DMS 273 (cell line): ENCODE measurements at regions not wholly inside any gene's neighbourhood (a gene's known extent, or its start where the extent isn't known, plus 50 kb on each side); places are given as distances from the start of the nearest gene placed in this dataset.
"Not testable (repeated sequence)": the region's sequence is repeated elsewhere in the genome, so short reads cannot be mapped to it uniquely, and the experiment has no call there.

Source experiments
- DNase-seq: peaks from one replicate; lab custom pipeline; 2025; ENCODE audit not compliant: unreplicated experiment; lab: John Stamatoyannopoulos, UW

DNA sequence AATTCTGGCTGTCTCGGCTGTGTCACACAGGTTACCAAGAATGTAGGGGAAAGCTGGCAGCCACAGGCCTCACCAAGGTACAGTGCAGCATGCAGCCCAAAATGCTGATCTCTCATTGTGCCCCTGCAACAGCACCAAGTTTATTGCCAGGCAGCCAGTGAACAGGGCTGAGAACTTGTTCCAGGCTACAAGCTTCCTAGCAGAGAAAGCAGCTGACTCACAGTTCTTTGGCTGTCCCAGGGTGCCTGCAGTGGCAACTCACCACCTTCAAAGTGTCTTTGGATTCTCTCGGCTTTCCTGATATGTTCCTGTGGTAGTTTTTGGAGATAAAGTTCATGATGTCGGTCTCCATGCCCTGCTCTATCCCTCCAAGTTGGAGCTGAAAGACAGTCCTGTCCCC lies 719.1 kb upstream of the ANO3 start:
- no peak for DNase-seq

GRCh38 chr11:25613451-25613850 lies 718.5 kb upstream of the ANO3 start:
- DNase-seq = no peak

GRCh38 chr11:25613865-25614264 lies 718.1 kb upstream of the ANO3 start:
- no peak for DNase-seq

DNA sequence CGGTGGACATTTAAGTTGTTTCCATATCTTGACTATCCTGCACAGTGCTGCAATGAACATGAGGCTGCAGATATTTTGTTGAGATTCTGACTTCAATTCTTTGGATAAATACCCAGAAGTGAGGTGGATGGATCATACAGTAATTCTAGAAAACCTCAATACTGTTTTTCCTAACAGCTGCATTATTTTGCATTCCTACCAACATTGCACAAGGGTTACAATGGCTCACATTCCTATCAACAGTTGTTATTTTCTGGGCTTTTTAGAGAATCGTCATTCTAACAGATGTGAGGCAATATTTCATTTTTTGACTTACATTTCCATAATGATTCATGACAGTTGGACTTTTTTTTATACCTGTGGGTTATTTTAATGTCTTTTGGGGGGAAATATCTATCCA lies 716.9 kb upstream of the ANO3 start:
- no peak for DNase-seq

- no peak for DNase-seq
Observed at GRCh38 chr11:25615841-25616240, 716.1 kb upstream of the ANO3 start.

DNA sequence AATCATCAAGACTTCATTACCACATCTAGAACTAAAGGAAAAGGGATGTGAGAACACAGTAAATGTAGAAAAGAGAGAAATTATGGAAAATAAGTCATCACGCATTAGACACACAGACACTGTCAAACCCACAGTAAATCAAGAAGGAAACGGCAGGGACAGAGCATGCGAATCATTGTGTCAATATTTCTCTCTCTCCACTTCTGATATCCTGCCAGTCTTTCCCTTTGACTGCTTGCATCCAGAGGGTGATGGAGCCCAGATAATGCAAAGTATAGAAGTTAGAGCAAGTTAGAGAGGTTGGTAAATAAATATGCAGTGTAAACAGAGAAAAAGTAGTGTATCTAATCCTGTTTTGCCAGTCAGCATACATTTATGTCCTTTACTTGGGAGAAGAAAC lies 706.8 kb upstream of the ANO3 start:
- no peak for DNase-seq

- DNase-seq = no peak
Observed at GRCh38 chr11:25628030-25628429, 703.9 kb upstream of the ANO3 start.

- DNase-seq = no peak
Observed at GRCh38 chr11:25633230-25633629, 698.7 kb upstream of the ANO3 start.

DNA sequence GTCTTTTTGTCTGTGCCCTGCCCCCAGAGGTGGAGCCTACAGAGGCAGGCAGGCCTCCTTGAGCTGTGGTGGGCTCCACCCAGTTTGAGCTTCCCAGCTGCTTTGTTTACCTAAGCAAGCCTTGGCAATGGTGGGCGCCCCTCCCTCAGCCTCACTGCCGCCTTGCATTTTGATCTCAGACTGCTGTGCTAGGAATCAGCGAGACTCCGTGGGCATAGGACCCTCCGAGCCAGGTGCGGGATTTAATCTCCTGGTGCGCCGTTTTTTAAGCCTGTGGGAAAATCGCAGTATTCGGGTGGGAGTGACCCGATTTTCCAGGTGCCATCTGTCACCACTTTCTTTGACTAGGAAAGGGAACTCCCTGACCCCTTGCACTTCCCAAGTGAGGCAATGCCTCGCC lies 682.7 kb upstream of the ANO3 start:
- not testable (repeated sequence) for DNase-seq

GRCh38 chr11:25650319-25650718 lies 681.6 kb upstream of the ANO3 start:
- no peak for DNase-seq

DNA sequence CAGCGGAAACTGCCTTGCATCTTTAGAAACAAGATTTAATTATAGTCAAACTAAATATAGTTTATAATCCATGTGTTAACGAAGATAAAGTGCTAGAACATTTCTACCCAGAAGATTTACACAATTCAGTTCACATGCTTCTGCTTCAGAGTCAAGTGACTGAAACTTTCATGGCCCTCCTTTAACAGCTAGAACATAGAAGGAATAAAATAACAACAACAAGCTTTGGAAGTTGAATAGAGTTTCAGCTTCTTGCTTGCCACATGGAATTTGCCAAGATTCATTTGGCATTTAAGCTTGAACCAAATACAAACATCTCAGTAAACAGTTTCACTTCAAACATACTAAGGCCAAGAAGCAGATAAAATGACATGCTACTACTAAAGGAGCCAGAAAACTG lies 676.3 kb upstream of the ANO3 start:
- no peak for DNase-seq

DNA sequence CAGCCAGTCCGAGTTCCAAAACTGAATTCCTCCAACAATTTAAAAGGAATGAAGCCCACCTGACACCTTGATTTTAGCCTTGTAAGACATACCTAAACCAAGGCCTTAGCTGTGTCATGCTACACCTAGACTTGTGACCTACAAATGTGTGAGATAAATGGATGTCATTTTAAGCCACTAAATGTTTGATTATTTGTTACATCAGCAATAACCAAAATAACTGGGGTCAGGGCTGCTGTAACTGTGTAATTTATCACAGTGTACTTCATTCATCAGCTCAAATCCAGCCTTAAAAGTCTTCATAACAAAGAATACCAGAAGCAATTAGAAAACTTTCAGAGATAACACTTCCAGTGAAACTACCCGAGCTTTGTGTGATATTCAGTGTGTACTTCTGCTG lies 673.0 kb upstream of the ANO3 start:
- no peak for DNase-seq

- no peak for DNase-seq
Observed at GRCh38 chr11:25659706-25660105, 672.2 kb upstream of the ANO3 start.

GRCh38 chr11:25667871-25668270 lies 664.1 kb upstream of the ANO3 start:
- DNase-seq = no peak

- no peak for DNase-seq
Observed at GRCh38 chr11:25691959-25692358, 640.0 kb upstream of the ANO3 start.

- DNase-seq = no peak
Observed at GRCh38 chr11:25702417-25702816, 629.5 kb upstream of the ANO3 start.

DNA sequence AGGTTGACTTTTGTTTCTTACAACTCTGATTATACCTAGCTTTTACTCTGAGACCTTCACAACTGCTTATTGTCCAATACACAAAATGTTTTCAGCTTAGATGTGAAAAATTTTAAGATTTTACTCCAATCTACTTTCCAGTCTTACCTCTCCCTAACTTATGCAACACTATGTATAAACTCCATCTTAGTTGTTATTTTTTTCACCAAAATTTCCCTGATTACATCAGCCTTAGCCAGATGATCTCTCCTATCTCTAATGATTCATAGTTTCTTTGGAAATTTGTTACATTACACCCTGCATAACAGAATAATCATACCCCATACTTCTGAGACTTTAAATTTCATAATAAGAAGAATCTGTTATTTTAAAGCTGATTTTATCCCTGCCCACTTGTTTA lies 621.0 kb upstream of the ANO3 start:
- DNase-seq = no peak

GRCh38 chr11:25727944-25728343 lies 604.0 kb upstream of the ANO3 start:
- DNase-seq = no peak

DNA sequence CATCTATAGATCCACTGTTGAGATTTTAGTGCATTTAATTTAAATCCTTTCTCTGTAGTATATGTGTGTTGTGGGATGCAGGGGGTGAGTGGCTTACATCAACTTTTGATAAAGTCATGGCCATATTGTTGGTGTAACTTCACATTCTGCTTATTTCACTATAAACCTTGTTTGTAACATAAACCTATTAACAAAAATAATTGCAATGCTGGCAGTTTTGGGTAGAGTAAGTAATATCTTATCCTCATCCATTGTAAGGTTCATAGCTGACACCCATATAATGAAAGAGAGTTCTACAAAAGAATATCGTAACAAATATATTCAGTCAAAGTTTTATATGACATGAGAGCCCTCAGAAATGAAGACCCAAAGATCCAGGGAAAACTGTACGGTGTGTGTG lies 601.7 kb upstream of the ANO3 start:
- DNase-seq = no peak

DNA sequence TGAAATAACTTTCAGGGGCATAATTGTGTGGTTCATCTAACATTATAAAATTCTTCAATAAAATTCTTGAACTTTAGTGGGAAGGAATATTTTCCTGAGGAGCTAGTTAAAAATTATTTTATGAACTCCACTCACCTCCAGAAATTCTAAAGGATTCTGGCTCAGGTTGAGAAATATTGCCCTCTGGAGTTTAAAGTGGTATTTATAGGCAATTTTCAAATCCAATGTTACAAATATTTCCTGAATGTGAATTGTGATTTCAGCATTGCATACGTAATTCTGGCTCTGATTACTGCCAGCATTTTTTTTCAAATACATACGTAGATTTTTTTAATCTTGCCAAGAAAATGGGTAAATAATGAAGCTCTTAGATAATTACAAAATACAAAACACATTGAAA lies 598.2 kb upstream of the ANO3 start:
- DNase-seq = peak; percentile 5

- DNase-seq = peak; percentile 23
Observed at GRCh38 chr11:25734591-25735211, 597.2 kb upstream of the ANO3 start.

- DNase-seq = no peak
Observed at GRCh38 chr11:25737071-25737675, 594.8 kb upstream of the ANO3 start.

GRCh38 chr11:25741886-25742285 lies 590.0 kb upstream of the ANO3 start:
- no peak for DNase-seq
